ENCODE measurements at regions not wholly inside any gene's neighbourhood (a gene's known extent, or its start where the extent isn't known, plus 50 kb on each side); places are given as distances from the start of the nearest gene placed in this dataset.

DNA sequence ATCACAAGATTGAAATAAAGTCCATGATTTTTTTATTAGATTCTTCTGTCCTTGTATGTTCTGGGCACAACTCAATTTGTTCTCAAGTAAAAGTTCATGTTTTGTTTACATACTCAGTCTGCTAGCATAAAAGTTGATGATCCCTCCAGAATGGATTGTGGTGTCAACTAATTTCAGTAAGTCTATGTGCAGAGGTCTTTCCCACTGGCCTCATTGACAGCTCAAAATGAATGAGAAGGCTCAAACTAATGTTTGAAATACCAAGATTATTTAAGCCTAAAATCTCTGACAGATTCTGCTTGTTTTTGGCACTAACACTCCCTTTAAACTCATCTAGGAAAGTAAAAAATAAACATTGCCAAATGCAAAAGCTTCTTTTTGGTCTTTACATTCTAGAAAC is 561.2 kb upstream of the CNTNAP5 start (continued):
- TF ChIP-seq, protein P1, sequence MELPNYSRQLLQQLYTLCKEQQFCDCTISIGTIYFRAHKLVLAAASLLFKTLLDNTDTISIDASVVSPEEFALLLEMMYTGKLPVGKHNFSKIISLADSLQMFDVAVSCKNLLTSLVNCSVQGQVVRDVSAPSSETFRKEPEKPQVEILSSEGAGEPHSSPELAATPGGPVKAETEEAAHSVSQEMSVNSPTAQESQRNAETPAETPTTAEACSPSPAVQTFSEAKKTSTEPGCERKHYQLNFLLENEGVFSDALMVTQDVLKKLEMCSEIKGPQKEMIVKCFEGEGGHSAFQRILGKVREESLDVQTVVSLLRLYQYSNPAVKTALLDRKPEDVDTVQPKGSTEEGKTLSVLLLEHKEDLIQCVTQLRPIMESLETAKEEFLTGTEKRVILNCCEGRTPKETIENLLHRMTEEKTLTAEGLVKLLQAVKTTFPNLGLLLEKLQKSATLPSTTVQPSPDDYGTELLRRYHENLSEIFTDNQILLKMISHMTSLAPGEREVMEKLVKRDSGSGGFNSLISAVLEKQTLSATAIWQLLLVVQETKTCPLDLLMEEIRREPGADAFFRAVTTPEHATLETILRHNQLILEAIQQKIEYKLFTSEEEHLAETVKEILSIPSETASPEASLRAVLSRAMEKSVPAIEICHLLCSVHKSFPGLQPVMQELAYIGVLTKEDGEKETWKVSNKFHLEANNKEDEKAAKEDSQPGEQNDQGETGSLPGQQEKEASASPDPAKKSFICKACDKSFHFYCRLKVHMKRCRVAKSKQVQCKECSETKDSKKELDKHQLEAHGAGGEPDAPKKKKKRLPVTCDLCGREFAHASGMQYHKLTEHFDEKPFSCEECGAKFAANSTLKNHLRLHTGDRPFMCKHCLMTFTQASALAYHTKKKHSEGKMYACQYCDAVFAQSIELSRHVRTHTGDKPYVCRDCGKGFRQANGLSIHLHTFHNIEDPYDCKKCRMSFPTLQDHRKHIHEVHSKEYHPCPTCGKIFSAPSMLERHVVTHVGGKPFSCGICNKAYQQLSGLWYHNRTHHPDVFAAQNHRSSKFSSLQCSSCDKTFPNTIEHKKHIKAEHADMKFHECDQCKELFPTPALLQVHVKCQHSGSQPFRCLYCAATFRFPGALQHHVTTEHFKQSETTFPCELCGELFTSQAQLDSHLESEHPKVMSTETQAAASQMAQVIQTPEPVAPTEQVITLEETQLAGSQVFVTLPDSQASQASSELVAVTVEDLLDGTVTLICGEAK (IDR thresholded peaks at IDR 0.05; ENCODE audit: borderline replicate concordance): no peak
- TF ChIP-seq SMAD5 (IDR thresholded peaks at IDR 0.05; ENCODE audit: low read depth) (no peak), DPF2 (IDR thresholded peaks at IDR 0.05) (no peak), E4F1 (IDR thresholded peaks at IDR 0.05; ENCODE audit: borderline replicate concordance, partially characterized antibody) (no peak), POLR2A (IDR thresholded peaks at IDR 0.05; ENCODE audit: low read depth, low read length) (no peak)

DNA sequence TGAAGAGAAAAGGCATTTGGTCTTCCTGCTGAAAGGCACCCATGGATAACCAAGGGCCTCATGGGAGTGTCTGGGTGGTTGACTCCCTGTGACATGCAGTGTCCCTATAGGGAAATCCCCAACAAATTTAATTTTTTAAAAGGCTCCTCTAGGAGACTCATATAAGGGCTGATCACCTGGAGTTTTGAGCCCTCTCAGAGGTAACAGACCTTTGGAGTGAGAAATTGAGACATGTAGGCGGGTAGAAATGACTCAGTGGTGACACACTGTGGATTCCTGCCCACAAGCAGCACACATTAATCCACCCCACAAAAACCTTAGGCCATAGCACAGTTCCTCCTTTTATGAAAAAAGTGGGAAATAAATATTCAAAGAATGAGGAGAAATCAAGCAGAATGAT is 557.0 kb upstream of the CNTNAP5 start:
- no peak for FAIRE-seq
- Histone ChIP-seq H3K9me3 (replicated peaks; ENCODE audit: control insufficient read depth, insufficient read depth, low read length) (no peaks in the 10 kb centered on the region), H4K20me1 (ENCODE audit: control insufficient read depth, insufficient read depth) (no peaks in the 10 kb centered on the region), H3K4me1 (ENCODE audit: control insufficient read depth, insufficient read depth, low read length) (no peaks in the 10 kb centered on the region), H3K4me2 (ENCODE audit: control insufficient read depth, insufficient read depth) (no peak overlapping the region), H3K27me3 (replicated peaks in 1 of 2; ENCODE audit: control insufficient read depth in 2 of 2, insufficient read depth in 2 of 2, low read length in 1 of 2) (no peaks in the 10 kb centered on the region), H3K27ac (ENCODE audit: control insufficient read depth, insufficient read depth) (no peak overlapping the region), H3K9ac (ENCODE audit: control insufficient read depth, insufficient read depth, low read length) (no peak overlapping the region), H2AFZ (ENCODE audit: control insufficient read depth, low read depth, low read length) (no peak overlapping the region), H3K4me3 (no peak overlapping the region), H3K79me2 (ENCODE audit: control insufficient read depth, insufficient read depth, low read length) (no peaks in the 10 kb centered on the region), H3K36me3 (ENCODE audit: control insufficient read depth in 2 of 2, insufficient read depth in 2 of 2, low read length in 1 of 2) (no peaks in the 10 kb centered on the region)
- SMC1A ChIA-PET (ENCODE audit: uncharacterized antibody, unreplicated experiment): interaction anchor here (1.4 kb wide), 1 partner anchor 10 kb away, joined by 3 read pairs; no protein-coding TSS in a partner anchor
- TF ChIP-seq HCFC1 (IDR thresholded peaks at IDR 0.05; ENCODE audit: low read length): no peak
- 0 out of 2 replicates have a peak, but pooled peaks have one; percentile 6 for TF ChIP-seq SPI1 (IDR thresholded peaks at IDR 0.05; ENCODE audit: borderline replicate concordance, insufficient read depth, low read depth, low read length)
- POLR2A ChIA-PET: no interaction called here
- peak; percentile 63 for ATAC-seq
- whole genome bisulfite sequencing (ENCODE audit: insufficient coverage, insufficient replicate concordance, low lambda C conversion rate, missing lambda C conversion rate): 0% methylated on average over 1 of the region's 1 CpG
- no peak for DNase-seq (ENCODE audit: low read depth, low spot score)
- RAD21 ChIA-PET (ENCODE audit: unreplicated experiment): no interaction called here
- intact Hi-C loops (cut with micrococcal nuclease; ENCODE audit: unreplicated experiment) (no loop called here), in situ Hi-C loops (cut with MboI) (no loop called here)
- CTCF ChIA-PET: interaction anchor here (0.9 to 1.0 kb wide), 2 partner anchors 11 to 1277 kb away, joined by 3 read pairs; no protein-coding TSS in a partner anchor
- BruUV-seq (replicated peaks): no TSS peak
